ENCODE measurements at regions not wholly inside any gene's neighbourhood (a gene's known extent, or its start where the extent isn't known, plus 50 kb on each side); places are given as distances from the start of the nearest gene placed in this dataset.

DNA sequence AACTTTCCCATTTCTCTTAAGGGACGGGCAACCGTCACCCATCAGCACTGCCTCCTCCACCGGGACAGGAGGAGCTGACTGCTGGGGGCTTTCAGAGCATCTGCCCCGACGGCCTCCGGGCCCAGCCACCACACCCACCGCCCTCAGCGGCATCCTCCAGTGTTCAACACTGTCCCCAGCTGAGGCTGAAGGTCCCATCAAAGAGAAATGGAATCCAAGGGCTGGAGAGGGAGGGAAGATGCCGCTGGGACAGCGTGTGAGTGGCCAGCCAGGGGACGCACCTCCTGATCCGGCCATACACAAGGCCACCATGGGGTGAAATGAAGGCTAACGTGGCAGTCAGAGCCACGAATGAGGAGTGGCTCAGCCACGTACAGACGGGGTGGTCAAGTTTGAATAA is 153.6 kb upstream of the PPP2R2D start:
- DNase-seq (ENCODE audit: low read depth in 1 of 2, low spot score in 1 of 2), result no peak

- DNase-seq (ENCODE audit: low read depth in 1 of 2, low spot score in 1 of 2), result no peak
Measured at GRCh38 chr10:131747791-131748190, 153.0 kb upstream of the PPP2R2D start.

GRCh38 chr10:131748191-131748590 is 152.6 kb upstream of the PPP2R2D start:
- DNase-seq (ENCODE audit: low read depth in 1 of 2, low spot score in 1 of 2), result no peak

- no peak for DNase-seq (ENCODE audit: low read depth in 1 of 2, low spot score in 1 of 2)
Measured at GRCh38 chr10:131748831-131749766, 151.7 kb upstream of the PPP2R2D start.

DNA sequence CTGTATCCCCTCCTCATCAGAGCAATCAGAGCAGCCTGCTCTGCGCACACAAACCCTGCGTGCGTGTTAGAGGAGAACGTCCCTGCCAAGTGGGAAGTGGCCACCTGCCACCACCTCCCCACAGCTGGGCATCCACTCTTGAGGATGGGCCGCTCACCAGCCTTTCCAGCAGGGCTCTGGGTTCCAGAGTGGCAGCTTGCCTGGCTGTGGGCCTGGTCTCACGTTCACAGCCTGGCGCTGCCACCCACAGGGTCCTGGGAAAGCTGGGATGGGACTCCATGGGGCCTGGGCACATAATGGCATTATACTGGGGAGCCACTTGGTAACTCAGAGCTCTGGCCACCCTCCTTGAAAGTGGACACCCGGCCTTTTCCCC is 151.1 kb upstream of the PPP2R2D start:
- DNase-seq (ENCODE audit: low read depth in 1 of 2, low spot score in 1 of 2), result no peak

DNA sequence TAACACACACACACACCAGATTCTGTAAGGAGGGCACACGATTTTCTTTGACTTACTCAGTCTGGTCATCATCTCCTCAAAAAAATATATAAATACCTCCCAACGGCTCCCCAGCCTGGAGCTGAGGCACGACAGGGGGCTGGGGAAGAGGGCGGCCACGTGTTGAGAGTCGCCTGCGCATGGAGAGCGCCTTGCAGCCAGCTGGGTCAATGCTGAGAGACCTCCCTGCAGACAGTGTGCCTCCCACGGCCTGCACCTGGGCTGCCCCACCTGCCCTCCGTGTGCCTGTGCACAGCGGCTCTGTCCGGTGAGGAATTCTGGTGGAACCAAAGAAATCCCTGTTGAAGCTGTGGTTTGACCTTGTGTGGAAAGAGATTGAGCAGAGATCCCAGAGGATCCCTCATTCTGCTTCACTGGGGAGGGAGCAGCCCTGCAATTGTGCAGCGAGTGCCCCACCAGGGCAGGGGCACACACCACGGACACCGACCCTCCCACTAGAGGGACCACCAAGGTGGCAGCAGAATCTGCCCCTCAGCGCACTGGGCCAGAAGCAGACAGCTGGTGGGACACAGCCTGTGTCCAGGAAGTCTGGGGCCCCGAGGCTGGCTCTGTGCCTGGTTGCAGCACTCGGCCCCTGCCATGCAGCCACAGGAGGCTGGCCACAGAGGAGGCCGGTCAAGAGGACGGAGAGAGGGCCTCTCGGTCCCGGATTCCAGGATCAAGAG is 150.5 kb upstream of the PPP2R2D start:
- no peak for DNase-seq (ENCODE audit: low read depth in 1 of 2, low spot score in 1 of 2)

DNA sequence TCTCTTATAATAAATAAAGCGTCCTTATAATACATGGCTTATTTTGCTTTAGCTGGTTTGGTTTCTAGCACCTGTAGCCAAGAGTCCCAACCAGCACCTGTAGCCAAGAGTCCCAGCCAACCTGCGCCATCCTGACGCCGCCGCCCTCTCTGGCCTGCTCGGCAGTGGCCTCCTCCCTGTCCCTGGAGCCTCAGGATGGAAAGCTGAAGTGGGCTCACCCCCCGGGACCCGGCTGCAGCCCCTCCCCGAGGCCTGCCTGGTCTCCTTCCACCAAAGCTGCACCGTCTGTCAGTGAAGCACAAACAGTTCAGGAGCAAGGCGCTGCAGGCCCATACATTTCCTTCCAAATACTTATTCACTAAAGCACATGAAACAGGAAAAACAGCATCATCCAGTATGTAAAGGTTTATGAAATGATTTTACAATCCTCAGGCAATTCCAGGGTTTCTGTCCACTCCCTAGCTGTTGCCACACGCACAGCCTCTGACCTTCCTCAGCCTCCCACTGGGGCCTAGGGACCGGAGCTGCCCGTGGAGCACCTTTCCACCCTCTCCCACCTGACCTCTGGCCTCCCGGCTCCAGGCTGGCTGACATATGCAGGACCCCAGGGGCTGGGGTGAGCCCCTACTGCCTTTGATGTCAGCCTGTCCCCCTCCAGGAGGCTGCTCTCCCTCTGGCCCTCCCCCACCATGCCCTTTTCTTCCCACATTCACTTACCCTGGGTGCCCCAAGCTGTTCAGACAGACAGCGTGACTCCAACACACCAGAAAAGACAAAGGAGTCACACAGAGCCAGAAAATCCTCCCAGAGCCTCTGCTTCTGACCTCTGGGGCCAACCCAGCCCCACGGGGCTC is 149.6 kb upstream of the PPP2R2D start:
- no peak for DNase-seq (ENCODE audit: low read depth in 1 of 2, low spot score in 1 of 2)

- no peak for DNase-seq (ENCODE audit: low read depth in 1 of 2, low spot score in 1 of 2)
Measured at GRCh38 chr10:131751827-131752775, 148.7 kb upstream of the PPP2R2D start.

DNA sequence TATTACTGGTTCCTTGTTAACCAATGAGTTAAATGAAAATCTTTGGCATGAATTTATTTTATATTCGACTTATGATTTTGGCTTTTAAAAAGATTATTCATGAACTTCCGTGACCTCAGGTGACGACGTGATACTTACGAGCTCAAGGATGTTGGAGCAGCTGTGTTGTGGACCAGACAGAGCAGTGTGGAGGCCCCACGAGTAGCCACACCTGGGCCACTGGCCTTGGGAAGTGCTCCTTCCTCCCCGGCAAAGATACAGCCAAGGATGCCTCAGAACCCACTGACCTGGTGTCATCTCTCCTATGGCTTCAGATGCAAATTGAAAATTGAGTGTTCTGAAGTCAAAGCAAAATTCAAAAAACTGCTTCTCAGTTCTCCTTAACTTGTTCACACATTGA is 147.5 kb upstream of the PPP2R2D start:
- DNase-seq (ENCODE audit: low read depth in 1 of 2, low spot score in 1 of 2), result no peak

DNA sequence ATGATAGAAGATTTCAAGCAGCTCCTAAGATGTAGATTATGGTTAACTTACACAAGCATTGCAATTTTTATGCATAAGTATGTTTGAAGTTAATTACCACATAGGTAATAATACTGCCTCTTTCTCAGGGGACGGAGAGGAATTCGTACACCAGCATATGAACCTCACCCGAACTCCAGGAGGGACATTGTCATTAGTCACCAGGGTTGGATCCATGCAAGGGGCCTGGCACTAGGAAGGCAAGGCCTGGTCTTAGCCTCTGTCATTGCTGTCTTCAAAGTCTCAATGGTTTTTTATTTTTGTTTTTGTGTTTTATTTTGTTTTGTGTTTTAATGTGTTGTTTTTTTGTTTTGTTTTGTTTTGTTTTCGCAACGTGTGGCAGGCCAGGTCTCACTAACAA is 145.6 kb upstream of the PPP2R2D start:
- DNase-seq (ENCODE audit: low read depth in 1 of 2, low spot score in 1 of 2), result no peak

DNA sequence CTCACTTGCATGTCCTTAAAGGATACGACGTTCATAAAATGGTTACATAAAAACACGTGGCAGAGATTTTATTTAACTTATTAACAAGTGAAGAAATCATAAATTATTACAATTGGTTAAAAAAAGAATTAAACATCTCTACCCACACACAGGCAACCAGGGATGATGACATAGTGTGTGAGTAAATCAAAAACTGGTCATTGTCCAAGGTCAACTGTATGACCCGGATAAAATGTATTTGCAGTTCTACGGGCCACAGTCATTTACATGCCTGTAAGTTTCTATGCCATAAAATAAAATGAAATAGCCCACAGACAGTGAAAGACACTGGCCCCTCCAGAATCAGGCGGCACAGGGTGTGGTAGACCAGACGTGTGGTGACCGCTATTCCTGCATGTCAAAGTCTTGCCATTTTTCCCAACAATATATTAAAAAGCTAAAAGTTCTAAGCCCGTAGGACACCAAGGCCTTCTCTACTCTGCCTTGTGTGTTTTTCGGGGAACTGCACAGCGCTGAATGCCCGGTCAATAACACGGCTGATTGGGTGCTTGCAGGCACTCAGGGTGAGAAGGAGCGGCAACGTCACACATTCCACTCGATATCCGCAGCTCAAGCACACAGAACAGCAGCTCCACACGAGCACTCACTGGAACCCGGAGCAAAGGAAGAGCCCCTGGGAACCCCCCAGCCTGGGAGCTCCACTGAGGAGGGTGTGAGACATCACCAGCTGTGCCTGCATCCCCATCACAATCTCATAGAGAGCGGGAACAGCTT is 143.3 kb upstream of the PPP2R2D start:
- no peak for DNase-seq (ENCODE audit: low read depth in 1 of 2, low spot score in 1 of 2)

- DNase-seq (ENCODE audit: low read depth in 1 of 2, low spot score in 1 of 2), result no peak
Measured at GRCh38 chr10:131758062-131758938, 142.5 kb upstream of the PPP2R2D start.

DNA sequence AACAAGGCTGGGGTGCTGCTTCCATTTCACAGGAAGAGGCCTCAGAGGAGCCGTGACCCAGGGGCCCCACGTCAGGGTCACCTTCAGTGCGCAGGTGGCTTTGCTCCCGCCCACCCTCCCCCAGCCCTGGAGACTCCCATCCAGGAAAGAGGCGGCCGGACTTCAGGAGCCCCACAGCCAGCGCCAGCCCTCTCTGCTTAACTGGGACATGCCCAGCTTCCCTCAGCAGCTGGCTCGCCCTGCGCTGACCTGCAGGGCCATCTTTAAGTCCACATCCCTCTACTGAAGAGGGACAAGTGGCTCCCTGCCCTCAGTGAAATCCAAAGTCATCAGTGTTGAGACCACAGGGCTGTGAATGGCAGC is 141.9 kb upstream of the PPP2R2D start:
- no peak for DNase-seq (ENCODE audit: low read depth in 1 of 2, low spot score in 1 of 2)

GRCh38 chr10:131759347-131759746 is 141.5 kb upstream of the PPP2R2D start:
- no peak for DNase-seq (ENCODE audit: low read depth in 1 of 2, low spot score in 1 of 2)

DNA sequence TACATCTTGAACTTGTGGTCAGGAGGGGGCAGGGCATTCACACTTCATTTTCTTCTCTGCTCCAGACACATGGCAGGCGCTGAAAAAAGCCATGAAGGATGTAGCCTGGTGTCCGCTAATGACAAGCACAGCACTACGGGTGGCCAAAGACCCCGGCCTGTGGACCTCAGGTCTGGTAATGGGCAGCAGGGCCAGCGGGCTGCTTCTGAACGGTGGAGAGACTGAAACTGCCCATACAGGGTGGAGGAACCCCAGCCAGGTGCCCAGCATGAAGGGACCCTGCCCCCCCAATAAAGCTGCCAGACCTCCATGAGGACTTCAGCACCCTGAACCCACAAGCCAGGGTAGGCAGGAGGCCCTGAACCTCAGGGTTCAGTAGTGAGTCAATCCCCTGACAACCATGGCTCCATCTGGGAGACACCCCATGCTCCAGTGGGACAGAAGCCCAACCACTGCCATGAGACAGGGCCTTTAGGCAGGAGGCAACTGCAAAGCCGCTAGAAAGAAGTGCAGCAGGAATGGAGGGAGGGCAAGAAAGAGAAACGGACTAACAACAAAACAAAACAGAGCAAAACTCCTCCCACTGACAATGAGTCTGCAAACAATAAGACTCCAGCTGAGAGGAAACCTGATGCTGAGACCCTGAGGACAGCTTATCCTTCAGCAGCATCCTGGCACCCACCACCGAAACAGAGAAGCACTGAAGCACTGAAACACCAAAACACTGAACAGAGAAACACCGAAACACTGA is 140.2 kb upstream of the PPP2R2D start:
- no peak for DNase-seq (ENCODE audit: low read depth in 1 of 2, low spot score in 1 of 2)

DNA sequence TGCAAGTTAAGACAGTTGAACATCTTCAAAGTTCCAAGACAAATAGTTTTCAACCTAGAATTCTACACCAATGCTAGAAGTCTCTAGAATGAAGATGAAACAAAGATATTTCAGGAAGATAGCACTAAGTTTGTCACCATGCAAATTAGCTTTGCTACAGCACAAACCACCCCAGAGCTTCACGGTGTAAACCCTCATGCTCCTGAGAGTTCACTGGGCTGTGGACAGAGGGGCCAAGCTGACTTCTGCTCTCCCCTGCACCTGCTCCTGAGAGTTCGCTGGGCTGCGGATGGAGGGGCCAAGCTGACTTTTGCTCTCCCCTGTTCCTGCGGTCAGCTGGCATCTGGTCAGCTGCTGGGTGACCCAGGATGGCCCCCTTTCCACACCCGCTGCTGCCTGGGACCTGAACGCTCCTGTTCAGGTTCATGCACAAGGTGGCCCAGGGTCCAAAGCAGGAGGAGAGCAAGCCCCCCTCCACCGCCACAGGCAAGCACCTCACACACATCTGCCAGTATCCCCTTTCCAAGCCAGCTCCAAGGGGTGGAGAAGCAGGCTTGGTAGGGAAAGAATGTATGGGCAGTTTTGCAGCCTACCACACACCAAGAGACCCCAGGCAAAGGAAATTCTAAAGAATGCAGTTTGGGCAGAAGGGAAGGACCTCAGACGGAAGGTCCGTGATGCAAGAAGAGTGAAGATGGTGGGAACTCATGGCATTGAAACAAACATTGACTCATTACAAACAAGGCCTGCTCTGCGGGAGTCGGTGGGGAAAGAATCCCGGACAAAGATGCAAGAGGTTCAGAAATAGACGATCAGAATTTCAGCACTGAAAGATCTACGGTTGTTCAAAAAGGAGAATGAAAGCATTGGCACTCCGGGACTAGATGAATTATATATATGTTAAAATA is 137.8 kb upstream of the PPP2R2D start:
- no peak for DNase-seq (ENCODE audit: low read depth in 1 of 2, low spot score in 1 of 2)

DNA sequence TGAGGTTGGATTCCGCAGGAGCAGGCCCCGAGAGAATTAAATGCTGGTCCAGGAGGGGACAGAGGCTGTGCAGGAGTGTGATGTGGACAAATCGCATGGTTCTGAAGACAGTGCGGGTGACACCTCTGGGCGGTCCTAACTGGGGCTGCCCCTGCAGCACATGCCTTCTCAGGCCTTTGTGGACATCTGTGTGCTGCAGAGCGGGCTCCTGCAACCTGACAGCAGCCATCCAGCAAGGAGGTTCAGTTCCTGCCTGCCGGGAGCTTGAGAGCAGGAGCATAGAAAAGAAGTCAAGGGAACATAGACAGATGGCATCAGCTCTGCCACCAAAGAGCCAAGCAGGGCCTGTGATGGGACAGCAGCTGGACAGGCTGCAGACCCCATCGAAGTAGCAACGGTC is 135.9 kb upstream of the PPP2R2D start:
- DNase-seq (ENCODE audit: low read depth in 1 of 2, low spot score in 1 of 2), result no peak
